Gastrocnemius medialis (tissue), 4 donors: ENCODE measurements at regions not wholly inside any gene's neighbourhood (a gene's known extent, or its start where the extent isn't known, plus 50 kb on each side); places are given as distances from the start of the nearest gene placed in this dataset.

ENCODE experiments used
- ATAC-seq, 2 donors: fragments of 150-250 bp; one replicate each; pipeline ENCODE4 v1.9.1; 2016
- DNase-seq, 2 donors: peaks; one replicate each; pipeline ENCODE4 v3.0.0-alpha.2; 2019
- H3K27ac ChIP-seq, 4 donors: fragments of 200-600 bp; sonication (generic); 1 replicate in 1 of 4; 2 replicates in 3 of 4; pipeline ENCODE4 v1.5.1; 2016 to 2018; ENCODE audit warnings: mild to moderate bottlenecking in 2 of 4, moderate library complexity in 1 of 4
- H3K27me3 ChIP-seq, 3 donors: fragments of 200-600 bp; sonication (generic) in 2 of 3; 1 replicate in 1 of 3; 2 replicates in 2 of 3; pipeline versions ENCODE4 v1.5.1 to v1.6.0; 2016 to 2019; ENCODE audit warnings: mild to moderate bottlenecking in 1 of 3, moderate library complexity in 1 of 3
- H3K36me3 ChIP-seq, 2 donors: fragments of 200-600 bp; sonication (generic) in 1 of 2; one replicate each; pipeline ENCODE4 v1.5.1; 2017 to 2018
- H3K4me1 ChIP-seq, 2 donors: fragments of 200-600 bp; sonication (generic) in 1 of 2; one replicate each; pipeline ENCODE4 v1.5.1; 2016 to 2017; ENCODE audit warnings: mild to moderate bottlenecking in 2 of 2
- H3K4me3 ChIP-seq, 4 donors: fragments of 200-600 bp; sonication (generic) in 3 of 4; 1 replicate in 1 of 4; 2 replicates in 3 of 4; pipeline ENCODE4 v1.5.1; 2016 to 2019; ENCODE audit warnings: mild to moderate bottlenecking in 2 of 4
- H3K9me3 ChIP-seq, 3 donors: fragments of 200-600 bp; sonication (generic) in 2 of 3; 1 replicate in 1 of 3; 2 replicates in 2 of 3; pipeline ENCODE4 v1.5.1; 2016 to 2019
- POLR2A ChIP-seq, 2 donors: fragments of 450-650 bp; IDR thresholded peaks; one replicate each; pipeline ENCODE4 v1.6.1; 2017; ENCODE audit warnings: antibody characterized with exemption in 2 of 2, mild to moderate bottlenecking in 2 of 2, moderate library complexity in 2 of 2
- in situ Hi-C, 4 donors: fragments of 200-750 bp; cut with MboI; loops; one replicate each; pipeline versions ENCODE4 v1.15.0 to v1.8.0; 2017; ENCODE audit warnings: low sequenced_read_pairs in 4 of 4
- intact Hi-C: fragments of 100-400 bp; cut with DNase I; formaldehyde crosslinking; loops from one replicate; pipeline ENCODE4 v1.15.1; 2023; ENCODE audit warnings: low total_unique reads
- TF ChIP-seq, protein P1 (sequence below), 5 experiments: fragments of 450-650 bp in 3 of 5; fragments of 200-600 bp in 2 of 5; sonication (generic) in 2 of 5; IDR thresholded peaks in 4 of 5; conservative IDR thresholded peaks in 1 of 5; 1 replicate in 4 of 5; 2 replicates in 1 of 5; pipeline ENCODE4 v1.5.1; 2016 to 2019; ENCODE audit warnings: antibody characterized with exemption in 5 of 5, mild to moderate bottlenecking in 3 of 5, moderate library complexity in 3 of 5

DNA sequence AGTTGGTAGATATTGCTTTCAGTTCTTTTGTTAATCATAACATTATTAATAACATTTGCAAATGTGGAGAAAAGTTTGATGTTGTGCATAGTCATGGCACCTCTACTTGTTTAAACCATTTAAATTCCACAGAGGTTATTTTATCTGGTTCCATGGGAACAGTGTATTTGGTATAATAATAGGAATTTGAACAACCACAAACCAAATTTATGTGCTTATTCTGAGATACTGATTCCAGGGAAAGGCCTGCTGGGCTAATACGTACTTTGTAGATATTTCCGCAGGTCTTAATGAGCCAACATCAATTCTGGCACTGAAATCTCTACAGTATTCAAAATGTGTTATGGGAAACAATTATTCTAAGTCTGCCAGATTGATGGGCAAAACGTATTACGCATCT is 319.0 kb downstream of the DKK2 start:
- Histone ChIP-seq H3K36me3 (no peaks in the 10 kb centered on the region), H3K4me3 (no peak overlapping the region), H3K27ac (no peak overlapping the region), H3K9me3 (no peaks in the 10 kb centered on the region), H3K4me1 (no peaks in the 10 kb centered on the region), H3K27me3 (no peaks in the 10 kb centered on the region)
- in situ Hi-C loops, result no loop called here
- no peak for TF ChIP-seq POLR2A (IDR thresholded peaks at IDR 0.05)
- TF ChIP-seq, protein P1, sequence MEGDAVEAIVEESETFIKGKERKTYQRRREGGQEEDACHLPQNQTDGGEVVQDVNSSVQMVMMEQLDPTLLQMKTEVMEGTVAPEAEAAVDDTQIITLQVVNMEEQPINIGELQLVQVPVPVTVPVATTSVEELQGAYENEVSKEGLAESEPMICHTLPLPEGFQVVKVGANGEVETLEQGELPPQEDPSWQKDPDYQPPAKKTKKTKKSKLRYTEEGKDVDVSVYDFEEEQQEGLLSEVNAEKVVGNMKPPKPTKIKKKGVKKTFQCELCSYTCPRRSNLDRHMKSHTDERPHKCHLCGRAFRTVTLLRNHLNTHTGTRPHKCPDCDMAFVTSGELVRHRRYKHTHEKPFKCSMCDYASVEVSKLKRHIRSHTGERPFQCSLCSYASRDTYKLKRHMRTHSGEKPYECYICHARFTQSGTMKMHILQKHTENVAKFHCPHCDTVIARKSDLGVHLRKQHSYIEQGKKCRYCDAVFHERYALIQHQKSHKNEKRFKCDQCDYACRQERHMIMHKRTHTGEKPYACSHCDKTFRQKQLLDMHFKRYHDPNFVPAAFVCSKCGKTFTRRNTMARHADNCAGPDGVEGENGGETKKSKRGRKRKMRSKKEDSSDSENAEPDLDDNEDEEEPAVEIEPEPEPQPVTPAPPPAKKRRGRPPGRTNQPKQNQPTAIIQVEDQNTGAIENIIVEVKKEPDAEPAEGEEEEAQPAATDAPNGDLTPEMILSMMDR (IDR thresholded peaks at IDR 0.05 in 4 of 5, conservative IDR thresholded peaks at IDR 0.05 in 1 of 5), result no peak
- intact Hi-C loops, result no loop called here
- DNase-seq (no peak), ATAC-seq (no peak)

DNA sequence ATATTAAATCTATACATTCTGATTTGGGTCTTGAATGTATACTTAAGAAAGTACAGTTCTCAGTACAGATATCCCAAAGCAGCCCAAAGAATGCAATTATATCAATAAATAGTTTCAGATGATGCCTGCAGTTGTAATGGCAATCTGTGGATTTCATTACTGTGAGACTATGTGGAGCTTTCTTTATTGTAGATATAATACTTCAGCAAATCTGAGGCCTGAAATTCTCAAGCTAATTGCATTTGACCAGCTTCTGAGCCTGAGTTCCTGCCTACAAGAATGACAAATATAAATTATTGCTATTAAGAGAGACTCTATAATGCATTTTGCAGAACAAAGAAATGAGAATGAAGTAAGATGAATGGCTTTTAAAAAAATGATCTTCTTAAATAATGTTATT is 320.3 kb downstream of the DKK2 start:
- intact Hi-C loops, result no loop called here
- in situ Hi-C loops, result no loop called here
- H3K4me1 ChIP-seq, result no peaks in the 10 kb centered on the region

DNA sequence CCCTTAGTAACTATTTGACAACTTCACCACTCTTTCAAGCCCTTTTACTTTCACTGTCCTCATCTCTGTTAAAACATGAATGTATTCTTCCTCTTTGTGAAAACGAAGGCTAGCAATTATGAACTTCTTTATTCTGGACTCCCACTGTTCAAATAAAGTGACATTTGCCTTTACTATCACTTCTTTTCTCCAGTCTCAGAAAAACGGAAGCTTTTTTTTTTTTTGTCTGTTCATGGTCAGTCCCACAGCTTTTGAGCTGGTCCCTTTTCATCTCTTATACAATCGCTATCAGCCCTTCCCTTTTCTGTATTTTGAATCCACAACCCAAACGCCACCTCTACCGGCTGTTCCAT is 327.7 kb downstream of the DKK2 start:
- intact Hi-C loops, result no loop called here
- no peaks in the 10 kb centered on the region for H3K4me1 ChIP-seq
- H3K36me3 ChIP-seq, result no peaks in the 10 kb centered on the region
- H3K27me3 ChIP-seq, result no peaks in the 10 kb centered on the region
- H3K9me3 ChIP-seq, result no peaks in the 10 kb centered on the region
- TF ChIP-seq, protein P1 (IDR thresholded peaks at IDR 0.05 in 4 of 5, conservative IDR thresholded peaks at IDR 0.05 in 1 of 5), result no peak
- TF ChIP-seq POLR2A (IDR thresholded peaks at IDR 0.05), result no peak
- ATAC-seq (no peak), DNase-seq (no peak)
- no peak overlapping the region for H3K27ac ChIP-seq
- in situ Hi-C loops, result no loop called here
- no peak overlapping the region for H3K4me3 ChIP-seq

More for the DNA sequence above, 320.3 kb downstream of the DKK2 start:
- Histone ChIP-seq H3K9me3 (no peaks in the 10 kb centered on the region), H3K4me3 (no peak overlapping the region), H3K27me3 (no peaks in the 10 kb centered on the region), H3K36me3 (no peaks in the 10 kb centered on the region), H3K27ac (no peak overlapping the region)
- DNase-seq, result no peak
- ATAC-seq, result no peak
- TF ChIP-seq POLR2A (IDR thresholded peaks at IDR 0.05), result no peak

DNA sequence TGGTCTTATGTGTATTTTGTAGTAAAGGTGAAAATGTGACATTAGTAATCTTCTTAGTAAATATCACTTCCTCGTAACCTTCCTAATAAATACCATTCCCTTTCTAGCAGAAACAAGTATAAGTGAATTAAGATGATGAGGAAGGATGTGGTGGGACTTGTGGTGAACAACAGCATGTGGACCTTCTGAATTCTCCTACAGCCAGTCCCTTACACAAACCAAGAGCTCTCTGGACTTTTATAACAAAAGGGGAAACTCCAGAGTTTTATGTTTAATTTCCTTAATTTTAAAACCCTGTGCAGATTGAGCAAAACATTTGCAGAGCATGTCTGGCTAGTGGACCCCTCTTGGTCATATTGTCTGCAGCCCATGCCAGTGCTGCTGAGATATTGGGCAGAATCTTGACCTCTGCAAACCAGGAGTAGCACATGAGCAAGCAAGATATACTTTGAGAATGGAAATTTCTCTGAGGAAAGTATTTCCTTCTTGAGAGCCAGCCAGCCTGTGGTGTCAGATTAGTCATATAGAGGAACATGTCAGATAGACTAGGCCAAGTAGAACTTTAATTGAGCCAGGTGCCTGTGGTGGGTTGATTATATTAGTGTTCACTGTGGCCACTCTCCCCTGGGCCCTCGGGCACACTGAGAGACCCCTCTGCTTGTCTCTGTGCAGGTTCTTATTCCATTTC is 328.2 kb downstream of the DKK2 start:
- Histone ChIP-seq H3K4me1 (no peaks in the 10 kb centered on the region), H3K9me3 (no peaks in the 10 kb centered on the region), H3K27ac (no peak overlapping the region), H3K4me3 (no peak overlapping the region), H3K36me3 (no peaks in the 10 kb centered on the region), H3K27me3 (no peaks in the 10 kb centered on the region)
- ATAC-seq (no peak), DNase-seq (no peak)
- intact Hi-C loops (no loop called here), in situ Hi-C loops (no loop called here)
- TF ChIP-seq, protein P1 (IDR thresholded peaks at IDR 0.05 in 4 of 5, conservative IDR thresholded peaks at IDR 0.05 in 1 of 5), result no peak
- TF ChIP-seq POLR2A (IDR thresholded peaks at IDR 0.05), result no peak

DNA sequence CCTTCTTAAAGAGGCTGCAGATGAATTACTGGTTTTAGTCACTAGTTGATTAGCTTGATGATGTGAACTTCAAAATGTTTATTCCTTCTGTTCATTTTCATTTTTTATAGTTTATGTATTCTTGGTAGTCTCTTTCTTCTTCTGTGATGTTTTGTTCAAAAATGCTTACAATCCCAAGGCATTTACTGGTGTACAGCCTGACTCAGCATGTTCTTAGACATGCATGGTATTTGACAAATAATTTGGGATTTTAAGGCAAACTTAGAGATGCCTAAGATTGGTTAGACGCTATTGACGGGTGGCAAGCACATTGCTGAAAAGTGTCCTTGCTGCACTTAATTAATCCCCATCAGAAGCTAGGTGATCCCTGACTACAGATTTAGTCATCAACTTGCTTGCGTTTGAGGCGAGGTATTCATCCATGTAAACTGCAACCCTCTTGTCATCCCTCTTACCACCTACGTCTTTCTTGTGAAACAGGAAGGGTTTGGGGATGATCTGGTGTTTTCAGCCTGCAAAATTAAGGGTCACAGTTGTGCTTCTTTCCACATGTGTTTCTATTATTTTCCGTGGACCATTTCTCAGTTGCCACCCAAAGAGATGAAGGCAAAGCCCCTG is 331.8 kb downstream of the DKK2 start:
- no peaks in the 10 kb centered on the region for H3K27me3 ChIP-seq
- DNase-seq (no peak), ATAC-seq (no peak)
- H3K36me3 ChIP-seq, result no peaks in the 10 kb centered on the region
- H3K9me3 ChIP-seq, result no peaks in the 10 kb centered on the region
- intact Hi-C loops (no loop called here), in situ Hi-C loops (no loop called here)
- H3K4me3 ChIP-seq, result no peak overlapping the region
- no peaks in the 10 kb centered on the region for H3K4me1 ChIP-seq
- TF ChIP-seq, protein P1 (IDR thresholded peaks at IDR 0.05 in 4 of 5, conservative IDR thresholded peaks at IDR 0.05 in 1 of 5), result no peak
- no peak for TF ChIP-seq POLR2A (IDR thresholded peaks at IDR 0.05)
- no peak overlapping the region for H3K27ac ChIP-seq
